NT2/D1 (cell line): ENCODE measurements at regions not wholly inside any gene's neighbourhood (a gene's known extent, or its start where the extent isn't known, plus 50 kb on each side); places are given as distances from the start of the nearest gene placed in this dataset.

Experiments used
- DNase-seq: peaks from one replicate; pipeline ENCODE4 v3.0.0-alpha.2; 2011; ENCODE audit warnings: low read depth, low spot score
- H3K27me3 ChIP-seq: 2 replicates; pipeline ENCODE4 v1.6.0; 2011; ENCODE audit warnings: mild to moderate bottlenecking; ENCODE audit not compliant: insufficient read length, insufficient read depth
- H3K36me3 ChIP-seq: 2 replicates; pipeline ENCODE4 v1.6.1; 2011; ENCODE audit warnings: mild to moderate bottlenecking, low read length, mixed read lengths; ENCODE audit not compliant: insufficient read depth, insufficient read length
- H3K4me1 ChIP-seq: 2 replicates; pipeline ENCODE4 v1.5.1; 2011; ENCODE audit not compliant: insufficient read depth, insufficient read length
- H3K4me3 ChIP-seq: 2 replicates; pipeline ENCODE4 v1.5.1; 2011; ENCODE audit warnings: low read depth; ENCODE audit not compliant: insufficient read length
- H3K9ac ChIP-seq: 2 replicates; pipeline ENCODE4 v1.6.0; 2011; ENCODE audit warnings: low read depth; ENCODE audit not compliant: insufficient read length
- H3K9me3 ChIP-seq: 2 replicates; pipeline ENCODE4 v1.5.1; 2011; ENCODE audit warnings: mild to moderate bottlenecking, low read length; ENCODE audit not compliant: insufficient read depth
- SUZ12 ChIP-seq: IDR thresholded peaks from 2 replicates; pipeline ENCODE4 v1.6.1; 2011; ENCODE audit not compliant: insufficient read length, insufficient read depth; ENCODE audit errors: extremely low read depth
- YY1 ChIP-seq: IDR thresholded peaks from 2 replicates; pipeline ENCODE4 v1.6.1; 2011; ENCODE audit not compliant: insufficient read length, insufficient read depth
- ZNF274 ChIP-seq: IDR thresholded peaks from 2 replicates; pipeline ENCODE4 v1.6.1; 2011; ENCODE audit warnings: mild to moderate bottlenecking, low read depth, low read length

DNA sequence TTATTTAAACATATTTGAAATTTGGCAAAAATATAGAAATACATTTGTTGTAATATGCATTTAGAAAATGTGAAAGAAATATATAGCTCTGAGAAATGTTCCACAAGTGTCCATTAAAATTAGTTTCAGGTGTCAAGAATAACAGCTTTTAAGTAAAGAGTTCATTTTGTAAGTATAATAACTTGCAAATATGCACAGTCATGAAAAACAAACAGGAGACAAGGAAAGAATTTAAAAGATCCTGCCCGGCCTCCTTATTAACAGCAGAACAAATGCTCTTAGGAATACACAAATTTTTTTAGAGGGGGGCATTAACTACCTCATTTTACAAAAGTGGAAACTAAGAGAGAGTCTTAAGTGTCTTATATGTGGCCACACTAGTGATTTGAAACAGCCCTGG, 77.7 kb upstream of the DBX2 start:
- H3K9me3 ChIP-seq = no peaks in the 10 kb centered on the region
- TF ChIP-seq SUZ12 (no peak), ZNF274 (no peak), YY1 (no peak)
- H3K36me3 ChIP-seq = no peaks in the 10 kb centered on the region
- H3K4me3 ChIP-seq = no peak overlapping the region
- no peaks in the 10 kb centered on the region for H3K27me3 ChIP-seq
- no peak overlapping the region for H3K9ac ChIP-seq
- no peak for DNase-seq
- H3K4me1 ChIP-seq = peaks cover 5% of the 10 kb centered on the region

DNA sequence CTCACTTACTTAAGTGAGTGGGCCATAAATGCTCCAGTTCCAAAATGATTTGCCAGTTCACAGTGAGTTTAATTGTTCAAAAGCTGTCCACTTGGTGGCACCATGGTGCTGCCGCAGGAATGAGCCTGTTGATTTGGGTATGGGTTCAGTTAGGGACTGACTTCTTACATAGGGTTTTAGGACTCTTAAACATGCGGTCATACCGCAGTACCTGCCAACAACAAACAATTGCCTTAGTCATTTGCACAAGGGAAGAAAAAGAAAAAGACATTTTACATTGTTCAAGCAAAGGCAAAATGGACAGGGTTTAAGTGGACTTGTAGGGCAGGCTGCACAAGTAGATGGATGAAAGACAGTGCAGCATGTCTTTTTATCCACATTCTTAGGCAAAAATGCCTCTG, 80.0 kb upstream of the DBX2 start:
- Histone ChIP-seq H3K9ac (no peak overlapping the region), H3K4me3 (no peak overlapping the region), H3K9me3 (no peaks in the 10 kb centered on the region), H3K36me3 (no peaks in the 10 kb centered on the region), H3K27me3 (no peaks in the 10 kb centered on the region), H3K4me1 (peaks cover 5% of the 10 kb centered on the region)
- DNase-seq = peak; percentile 67
- no peak for TF ChIP-seq ZNF274

DNA sequence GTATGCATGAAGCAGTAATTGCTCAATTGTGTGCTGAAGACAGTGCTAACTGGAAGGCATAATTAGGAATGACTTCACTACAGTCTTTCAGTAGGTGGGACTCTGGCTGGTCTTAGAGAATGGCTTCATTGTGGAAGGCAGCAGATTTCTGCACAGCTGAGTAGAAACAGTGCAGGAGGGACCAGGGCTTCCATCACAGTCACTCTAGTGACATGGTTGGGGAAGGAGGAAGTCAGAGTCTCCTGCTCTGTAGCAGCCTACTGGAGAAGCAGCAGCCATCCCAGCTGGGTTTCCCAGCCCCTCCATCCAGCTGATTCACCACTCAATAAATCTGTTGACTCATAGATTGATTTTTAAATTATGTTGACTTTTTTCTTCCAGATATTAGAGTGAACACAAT, 80.6 kb upstream of the DBX2 start:
- peaks cover 5% of the 10 kb centered on the region for H3K4me1 ChIP-seq
- no peak for TF ChIP-seq YY1
- TF ChIP-seq SUZ12 = no peak
- no peak for TF ChIP-seq ZNF274
- H3K36me3 ChIP-seq = no peaks in the 10 kb centered on the region
- DNase-seq = no peak
- no peak overlapping the region for H3K9ac ChIP-seq
- H3K4me3 ChIP-seq = no peak overlapping the region
- no peaks in the 10 kb centered on the region for H3K27me3 ChIP-seq
- H3K9me3 ChIP-seq = no peaks in the 10 kb centered on the region

DNA sequence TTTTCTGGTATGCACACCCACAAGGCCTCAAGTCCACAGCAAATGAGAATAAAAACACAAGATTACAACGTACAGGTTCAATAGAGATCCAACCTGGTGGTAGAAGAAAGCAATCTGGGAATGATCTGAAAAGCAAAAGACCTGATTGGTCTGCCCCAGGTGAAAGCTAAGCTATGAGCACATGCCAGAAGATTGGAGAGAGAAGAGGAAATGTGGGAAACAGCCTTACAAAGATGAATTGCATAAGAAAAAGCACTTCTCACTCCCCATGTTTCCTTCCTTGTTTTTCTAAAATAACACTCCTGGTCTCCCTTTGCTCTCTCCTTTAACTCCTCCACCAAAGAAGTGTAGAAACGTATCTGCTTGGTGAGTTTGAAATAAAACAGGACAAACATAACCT, 77.3 kb upstream of the ANO6 start:
- Histone ChIP-seq H3K9ac (no peak overlapping the region), H3K27me3 (no peaks in the 10 kb centered on the region), H3K9me3 (no peaks in the 10 kb centered on the region), H3K36me3 (no peaks in the 10 kb centered on the region), H3K4me3 (no peak overlapping the region), H3K4me1 (no peaks in the 10 kb centered on the region)
- no peak for TF ChIP-seq YY1
- no peak for TF ChIP-seq SUZ12
- no peak for TF ChIP-seq ZNF274
- DNase-seq = no peak

DNA sequence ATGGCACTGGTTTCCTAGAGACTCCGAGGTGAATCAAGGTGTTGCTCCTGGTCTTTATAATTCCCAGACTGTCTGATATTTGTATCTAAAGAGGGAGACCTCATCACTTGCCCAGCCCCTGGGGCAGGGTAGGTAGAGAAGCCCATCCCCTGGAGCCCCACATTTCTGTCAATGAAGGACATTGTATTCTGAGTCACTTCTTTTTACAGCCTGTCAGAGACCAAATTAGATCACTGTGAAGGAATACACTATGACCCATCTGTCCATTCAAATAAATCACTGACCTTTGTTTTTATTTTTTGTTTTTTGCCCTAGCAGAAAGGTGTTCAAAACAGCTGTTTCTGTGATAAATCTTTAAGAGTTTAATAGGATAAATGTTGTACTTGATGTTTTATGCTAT, 67.9 kb upstream of the ANO6 start:
- Histone ChIP-seq H3K4me3 (no peak overlapping the region), H3K36me3 (no peaks in the 10 kb centered on the region), H3K9ac (no peak overlapping the region), H3K9me3 (0 out of 2 replicates have a peak, but pooled peaks cover 12% of the 10 kb centered on the region), H3K4me1 (no peaks in the 10 kb centered on the region), H3K27me3 (no peaks in the 10 kb centered on the region)
- DNase-seq = no peak
- TF ChIP-seq YY1 = no peak
- no peak for TF ChIP-seq SUZ12
- TF ChIP-seq ZNF274 = no peak

DNA sequence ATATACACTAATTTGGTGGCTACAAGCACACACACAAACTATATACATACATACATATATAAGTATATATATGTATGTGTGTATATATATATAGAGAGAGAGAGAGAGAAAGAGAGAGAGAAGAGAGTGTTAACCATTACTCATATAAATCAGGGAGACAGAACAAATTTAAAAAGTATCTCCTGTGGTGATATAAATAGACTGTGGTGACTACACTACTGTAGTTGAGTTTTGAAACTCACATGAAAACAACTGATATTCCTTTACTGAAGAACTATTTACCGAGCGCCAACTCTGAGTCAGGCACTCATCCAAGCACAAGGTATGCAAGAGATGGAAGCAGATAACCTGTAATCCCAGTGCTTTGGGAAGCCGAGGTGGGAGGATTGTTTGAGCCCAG, 67.3 kb upstream of the ANO6 start:
- Histone ChIP-seq H3K4me3 (no peak overlapping the region), H3K4me1 (no peaks in the 10 kb centered on the region), H3K36me3 (no peaks in the 10 kb centered on the region), H3K9ac (no peak overlapping the region), H3K27me3 (no peaks in the 10 kb centered on the region), H3K9me3 (0 out of 2 replicates have a peak, but pooled peaks cover 12% of the 10 kb centered on the region)
- TF ChIP-seq YY1 = no peak
- TF ChIP-seq ZNF274 = no peak
- no peak for TF ChIP-seq SUZ12
- DNase-seq = no peak

DNA sequence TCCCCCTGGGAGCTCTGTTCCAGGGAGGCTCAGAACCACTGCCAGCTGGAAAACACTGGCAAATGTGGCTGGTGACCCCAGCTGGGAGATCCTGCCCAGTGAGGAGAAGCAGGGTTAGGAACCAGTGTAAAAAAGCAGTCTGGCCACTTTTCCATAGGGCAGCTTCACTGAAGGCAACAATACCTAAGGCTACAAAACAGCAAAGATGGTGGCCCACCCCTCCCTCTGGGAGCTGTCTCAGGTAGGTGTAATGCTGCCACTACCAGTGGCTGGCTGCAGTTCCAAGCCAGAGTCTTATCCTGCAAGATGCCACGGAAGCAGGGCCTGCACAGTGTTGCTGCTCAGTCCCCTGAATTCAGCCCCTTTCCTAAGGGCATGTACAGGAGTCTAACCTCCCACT, 50.6 kb upstream of the ANO6 start:
- Histone ChIP-seq H3K4me3 (no peak overlapping the region), H3K27me3 (no peaks in the 10 kb centered on the region), H3K36me3 (no peaks in the 10 kb centered on the region), H3K9me3 (no peaks in the 10 kb centered on the region), H3K9ac (no peak overlapping the region), H3K4me1 (no peaks in the 10 kb centered on the region)
- TF ChIP-seq SUZ12 (no peak), YY1 (no peak), ZNF274 (no peak)
- no peak for DNase-seq

DNA sequence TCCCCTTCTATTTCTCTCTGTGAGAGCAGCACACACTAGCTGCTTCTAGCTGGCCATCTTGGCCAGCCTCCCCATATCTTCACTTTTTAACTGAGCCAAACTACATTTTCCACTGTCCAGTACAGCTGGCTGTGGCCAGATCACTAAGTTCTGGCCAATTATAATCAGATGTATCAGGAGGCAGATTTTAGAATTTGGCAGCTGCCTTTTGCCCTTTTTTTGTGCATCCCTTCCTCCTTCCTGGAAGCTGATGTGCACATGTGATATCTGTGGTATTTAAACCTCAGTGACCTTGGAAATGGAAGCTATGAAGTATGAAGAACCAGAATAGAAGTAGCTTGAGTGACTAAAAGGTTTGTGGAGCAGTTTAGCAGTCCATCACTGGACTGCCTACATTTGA, 49.8 kb upstream of the ANO6 start:
- Histone ChIP-seq H3K9ac (no peak overlapping the region), H3K4me1 (no peaks in the 10 kb centered on the region), H3K4me3 (no peak overlapping the region), H3K36me3 (no peaks in the 10 kb centered on the region), H3K9me3 (no peaks in the 10 kb centered on the region), H3K27me3 (no peaks in the 10 kb centered on the region)
- no peak for TF ChIP-seq YY1
- TF ChIP-seq SUZ12 = no peak
- no peak for TF ChIP-seq ZNF274
- DNase-seq = no peak
